Smooth muscle cell (in vitro differentiated cells): ENCODE measurements at regions not wholly inside any gene's neighbourhood (a gene's known extent, or its start where the extent isn't known, plus 50 kb on each side); places are given as distances from the start of the nearest gene placed in this dataset.

Experiments
- DNase-seq: peaks from one replicate; lab custom pipeline; 2025; ENCODE audit not compliant: unreplicated experiment; lab: John Stamatoyannopoulos, UW
- H2AFZ ChIP-seq: fragments of 200-600 bp; sonication (generic); 2 replicates; pipeline ENCODE4 v1.6.0; 2016; ENCODE audit warnings: antibody characterized with exemption, low read depth, mild to moderate bottlenecking
- H3F3A ChIP-seq: fragments of 200-600 bp; sonication (generic); 2 replicates; pipeline ENCODE4 v1.6.0; 2017; ENCODE audit warnings: antibody characterized with exemption, low read depth
- H3K27ac ChIP-seq: fragments of 200-600 bp; sonication (generic); 2 replicates; pipeline ENCODE4 v1.5.1; 2016; ENCODE audit warnings: low read depth, mild to moderate bottlenecking
- H3K27me3 ChIP-seq: fragments of 200-600 bp; sonication (generic); 2 replicates; pipeline ENCODE4 v1.6.1; 2016; ENCODE audit warnings: low read depth, mild to moderate bottlenecking
- H3K36me3 ChIP-seq: fragments of 200-600 bp; sonication (generic); 2 replicates; pipeline ENCODE4 v1.5.1; 2016; ENCODE audit warnings: low read depth
- H3K4me1 ChIP-seq: fragments of 200-600 bp; sonication (generic); 2 replicates; pipeline ENCODE4 v1.5.1; 2016; ENCODE audit warnings: low read depth
- H3K4me2 ChIP-seq: fragments of 200-600 bp; sonication (generic); 2 replicates; pipeline ENCODE4 v1.6.0; 2016; ENCODE audit warnings: mild to moderate bottlenecking
- H3K4me3 ChIP-seq: fragments of 200-600 bp; sonication (generic); 2 replicates; pipeline ENCODE4 v1.5.1; 2016; ENCODE audit warnings: mild to moderate bottlenecking
- H3K79me2 ChIP-seq: fragments of 200-600 bp; sonication (generic); 2 replicates; pipeline ENCODE4 v1.6.0; 2016; ENCODE audit warnings: low read depth, mild to moderate bottlenecking
- H3K9ac ChIP-seq: fragments of 200-600 bp; sonication (generic); 2 replicates; pipeline ENCODE4 v1.6.0; 2016; ENCODE audit warnings: low read depth
- H3K9me3 ChIP-seq: fragments of 200-600 bp; sonication (generic); replicated peaks from 2 replicates; pipeline ENCODE4 v1.5.1; 2016; ENCODE audit warnings: low read depth
- H4K20me1 ChIP-seq: fragments of 200-600 bp; sonication (generic); 2 replicates; pipeline ENCODE4 v1.6.0; 2016; ENCODE audit warnings: low read depth
- WGBS: methylation state at CpG from one replicate; pipeline ENCODE4 v1.1.7; 2016; ENCODE audit warnings: low lambda C conversion rate; 5-methylcytosine and 5-hydroxymethylcytosine counted together
- TF ChIP-seq, protein P1 (sequence below): fragments of 200-600 bp; sonication (generic); IDR thresholded peaks from 2 replicates; pipeline ENCODE4 v1.5.1; 2017; ENCODE audit warnings: borderline replicate concordance, mild to moderate bottlenecking, antibody characterized with exemption; ENCODE audit not compliant: insufficient read depth, poor library complexity, severe bottlenecking

DNA sequence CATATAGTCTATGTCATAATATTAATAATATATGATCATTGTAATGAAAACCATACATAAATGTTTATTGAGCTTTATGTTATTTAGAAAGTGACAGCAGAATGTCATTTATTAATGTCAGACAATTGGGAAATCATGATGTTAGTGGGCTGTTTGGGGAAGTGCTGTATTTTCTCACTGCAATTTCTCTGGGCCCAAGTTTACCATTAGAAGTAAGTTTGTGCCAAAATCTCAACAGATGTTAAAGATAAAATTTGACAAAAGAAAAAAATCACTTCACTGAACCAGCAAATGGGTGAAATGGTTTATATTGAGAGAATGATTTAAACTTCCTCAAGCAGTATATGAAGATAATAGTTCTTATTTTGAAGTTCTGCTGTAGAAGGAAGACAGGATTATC lies 433.2 kb upstream of the SMARCA2 start:
- Histone ChIP-seq H3K9ac (no peak overlapping the region), H3K27ac (no peak overlapping the region), H3K4me3 (no peak overlapping the region), H3F3A (no peaks in the 10 kb centered on the region), H3K9me3 (peaks cover 11% of the 10 kb centered on the region), H4K20me1 (no peaks in the 10 kb centered on the region), H3K79me2 (no peaks in the 10 kb centered on the region), H3K4me2 (no peak overlapping the region), H3K4me1 (no peaks in the 10 kb centered on the region), H2AFZ (no peak overlapping the region), H3K36me3 (no peaks in the 10 kb centered on the region), H3K27me3 (no peaks in the 10 kb centered on the region)
- TF ChIP-seq, protein P1, sequence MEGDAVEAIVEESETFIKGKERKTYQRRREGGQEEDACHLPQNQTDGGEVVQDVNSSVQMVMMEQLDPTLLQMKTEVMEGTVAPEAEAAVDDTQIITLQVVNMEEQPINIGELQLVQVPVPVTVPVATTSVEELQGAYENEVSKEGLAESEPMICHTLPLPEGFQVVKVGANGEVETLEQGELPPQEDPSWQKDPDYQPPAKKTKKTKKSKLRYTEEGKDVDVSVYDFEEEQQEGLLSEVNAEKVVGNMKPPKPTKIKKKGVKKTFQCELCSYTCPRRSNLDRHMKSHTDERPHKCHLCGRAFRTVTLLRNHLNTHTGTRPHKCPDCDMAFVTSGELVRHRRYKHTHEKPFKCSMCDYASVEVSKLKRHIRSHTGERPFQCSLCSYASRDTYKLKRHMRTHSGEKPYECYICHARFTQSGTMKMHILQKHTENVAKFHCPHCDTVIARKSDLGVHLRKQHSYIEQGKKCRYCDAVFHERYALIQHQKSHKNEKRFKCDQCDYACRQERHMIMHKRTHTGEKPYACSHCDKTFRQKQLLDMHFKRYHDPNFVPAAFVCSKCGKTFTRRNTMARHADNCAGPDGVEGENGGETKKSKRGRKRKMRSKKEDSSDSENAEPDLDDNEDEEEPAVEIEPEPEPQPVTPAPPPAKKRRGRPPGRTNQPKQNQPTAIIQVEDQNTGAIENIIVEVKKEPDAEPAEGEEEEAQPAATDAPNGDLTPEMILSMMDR: no peak
- DNase-seq: no peak

DNA sequence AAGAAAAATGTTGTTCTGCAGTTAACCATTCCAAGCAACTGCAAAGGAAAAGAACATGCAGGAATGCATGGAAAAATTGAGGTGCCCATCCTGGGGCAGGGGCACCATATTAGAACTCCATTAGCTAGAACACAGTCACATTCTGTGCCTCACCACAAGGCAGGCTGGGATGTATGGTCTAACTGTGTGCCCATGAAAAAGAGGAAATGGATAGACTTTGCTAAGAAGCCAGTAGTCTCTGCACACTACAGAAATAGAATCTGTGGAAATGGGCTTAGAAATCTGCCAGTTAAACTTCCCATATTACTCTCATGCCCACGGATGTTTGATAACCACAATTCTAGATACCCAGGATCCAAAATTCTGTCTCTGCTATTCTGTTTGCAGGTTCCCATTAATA lies 423.8 kb upstream of the SMARCA2 start:
- WGBS: 67% methylated on average over 1 of the region's 1 CpG
- TF ChIP-seq, protein P1: no peak
- Histone ChIP-seq H3K4me3 (no peak overlapping the region), H3K4me1 (no peaks in the 10 kb centered on the region), H3K4me2 (no peak overlapping the region), H3K27me3 (no peaks in the 10 kb centered on the region), H3K36me3 (no peaks in the 10 kb centered on the region), H3K9ac (no peak overlapping the region), H2AFZ (no peak overlapping the region), H3K9me3 (peaks cover 6% of the 10 kb centered on the region), H3K27ac (no peak overlapping the region), H4K20me1 (no peaks in the 10 kb centered on the region), H3K79me2 (no peaks in the 10 kb centered on the region), H3F3A (no peaks in the 10 kb centered on the region)
- no peak for DNase-seq

DNA sequence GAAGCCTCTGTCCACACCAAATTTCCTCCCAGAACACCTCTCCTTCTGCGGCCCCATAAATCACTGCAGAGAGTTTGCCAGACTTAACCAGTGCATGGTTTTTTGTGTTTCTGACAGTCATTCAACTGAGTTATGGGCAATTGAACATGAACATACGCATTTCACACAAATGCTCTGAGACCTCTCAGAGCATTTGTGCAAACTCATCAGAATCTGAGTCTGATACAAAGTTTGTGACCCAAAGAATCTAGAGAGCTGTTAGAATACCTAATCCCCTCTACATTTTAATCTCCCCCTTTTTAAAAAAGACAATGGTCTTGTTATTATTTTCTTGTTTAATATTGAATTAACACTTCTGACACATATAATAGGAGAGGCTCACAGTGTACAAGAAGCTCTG lies 416.9 kb upstream of the SMARCA2 start:
- Histone ChIP-seq H3K27ac (no peak overlapping the region), H3K4me2 (no peak overlapping the region), H3K9me3 (no peaks in the 10 kb centered on the region), H3K4me1 (no peaks in the 10 kb centered on the region), H3F3A (no peaks in the 10 kb centered on the region), H3K36me3 (no peaks in the 10 kb centered on the region), H4K20me1 (no peaks in the 10 kb centered on the region), H2AFZ (no peak overlapping the region), H3K4me3 (no peak overlapping the region), H3K27me3 (no peaks in the 10 kb centered on the region), H3K9ac (no peak overlapping the region), H3K79me2 (no peaks in the 10 kb centered on the region)
- TF ChIP-seq, protein P1: no peak
- no peak for DNase-seq
- WGBS: 71% methylated on average over 2 of the region's 2 CpGs

DNA sequence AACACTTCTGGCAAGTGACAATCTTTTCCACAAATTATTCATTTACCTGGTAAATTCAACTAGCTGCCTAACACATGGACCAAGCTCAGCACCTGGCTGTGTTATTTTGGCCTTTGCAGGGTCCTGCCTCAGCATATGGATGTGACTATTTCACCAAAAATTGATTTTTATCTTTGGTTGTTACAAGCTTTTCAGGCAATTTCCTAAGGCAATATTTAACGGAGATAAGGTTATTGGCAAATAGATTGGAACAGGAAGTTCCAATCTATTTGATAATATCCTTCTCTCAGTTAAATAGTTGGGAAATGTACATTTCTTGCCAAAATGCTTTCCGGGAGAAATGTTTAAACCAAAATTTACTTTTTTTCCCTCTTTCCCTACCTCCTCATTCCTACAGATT lies 415.2 kb upstream of the SMARCA2 start:
- WGBS: 74% methylated on average over 2 of the region's 2 CpGs

More for the DNA sequence above, 415.2 kb upstream of the SMARCA2 start:
- DNase-seq: no peak
- Histone ChIP-seq H3K27me3 (no peaks in the 10 kb centered on the region), H3K9me3 (no peaks in the 10 kb centered on the region), H3F3A (no peaks in the 10 kb centered on the region), H4K20me1 (no peaks in the 10 kb centered on the region), H3K4me2 (no peak overlapping the region), H3K4me1 (no peaks in the 10 kb centered on the region), H3K9ac (no peak overlapping the region), H2AFZ (no peak overlapping the region), H3K27ac (no peak overlapping the region), H3K79me2 (no peaks in the 10 kb centered on the region), H3K4me3 (no peak overlapping the region), H3K36me3 (no peaks in the 10 kb centered on the region)
- TF ChIP-seq, protein P1: no peak
